H1 (cell line): ENCODE measurements at regions not wholly inside any gene's neighbourhood (a gene's known extent, or its start where the extent isn't known, plus 50 kb on each side); places are given as distances from the start of the nearest gene placed in this dataset.
A peak's percentile ranks its signal among the peaks of the same experiment; 100 is the strongest.

Experiments
- CTCF ChIA-PET: fragments of 300-600 bp; sonication (Branson Sonifier 250); formaldehyde crosslinking; loops from one replicate; lab custom pipeline; 2021; ENCODE audit not compliant: partially characterized antibody; lab: Charles Lee
- POLR2A ChIA-PET: fragments of 300-600 bp; sonication (Branson Sonifier 250); formaldehyde crosslinking; loops from one replicate; lab custom pipeline; 2021; ENCODE audit warnings: inconsistent platforms; ENCODE audit not compliant: partially characterized antibody; lab: Charles Lee
- DNase-seq, 2 experiments: peaks; one replicate each; pipeline versions ENCODE4 v3.0.0 to v3.0.0-alpha.2; 2010 to 2022; ENCODE audit warnings: low spot score in 2 of 2, low read depth in 1 of 2, mixed read lengths in 1 of 2
- FAIRE-seq: peaks from 2 replicates; lab custom pipeline; 2011; peaks lifted over from hg19 to GRCh38; lab: Jason Lieb, UNC
- H2AFZ ChIP-seq: 2 replicates; pipeline ENCODE4 v1.8.1; 2012; ENCODE audit warnings: low read length, inconsistent platforms
- H2AK5ac ChIP-seq: 2 replicates; pipeline ENCODE4 v1.6.1; 2013; ENCODE audit warnings: low read depth, low read length
- H2BK120ac ChIP-seq: replicated peaks from 2 replicates; pipeline ENCODE3; 2013; ENCODE audit warnings: low read depth, low read length, inconsistent platforms
- H2BK12ac ChIP-seq: 2 replicates; pipeline ENCODE4 v1.6.1; 2013; ENCODE audit warnings: low read depth, low read length
- H2BK15ac ChIP-seq: 2 replicates; pipeline ENCODE4 v1.6.1; 2013; ENCODE audit warnings: low read length
- H2BK20ac ChIP-seq: 2 replicates; pipeline ENCODE4 v1.6.1; 2013; ENCODE audit warnings: low read length
- H2BK5ac ChIP-seq: 2 replicates; pipeline ENCODE4 v1.6.1; 2013; ENCODE audit warnings: low read depth, low read length
- H3K14ac ChIP-seq: 2 replicates; pipeline ENCODE4 v1.6.1; 2013; ENCODE audit warnings: inconsistent platforms; ENCODE audit not compliant: insufficient read length
- H3K18ac ChIP-seq: 2 replicates; pipeline ENCODE4 v1.6.1; 2013; ENCODE audit warnings: low read length; ENCODE audit errors: extremely low read depth
- H3K23ac ChIP-seq: 2 replicates; pipeline ENCODE4 v1.6.1; 2013; ENCODE audit warnings: inconsistent platforms; ENCODE audit not compliant: insufficient read length
- H3K23me2 ChIP-seq: 2 replicates; pipeline ENCODE4 v1.6.1; 2013; ENCODE audit warnings: low read depth, low read length
- H3K27ac ChIP-seq: 2 replicates; pipeline ENCODE4 v1.6.1; 2011; ENCODE audit warnings: low read depth, low read length, inconsistent platforms
- H3K27me3 ChIP-seq, 4 experiments: replicated peaks in 1 of 4; 1 replicate in 1 of 4; 2 replicates in 3 of 4; pipeline versions ENCODE4 v1.6.1 to v1.8.1; 2011 to 2013; ENCODE audit warnings: low read length in 3 of 4, mild to moderate bottlenecking in 3 of 4, inconsistent platforms in 2 of 4, mixed read lengths in 2 of 4, moderate library complexity in 1 of 4; ENCODE audit not compliant: control insufficient read depth in 3 of 4, insufficient read depth in 3 of 4; ENCODE audit errors: extremely low read depth in 1 of 4
- H3K36me3 ChIP-seq, 4 experiments: 2 replicates each; pipeline versions ENCODE4 v1.6.1 to v1.8.1; 2011 to 2013; ENCODE audit warnings: mild to moderate bottlenecking in 4 of 4, low read length in 3 of 4, moderate library complexity in 2 of 4, control low read depth in 1 of 4, inconsistent platforms in 1 of 4; ENCODE audit not compliant: insufficient read depth in 4 of 4, control insufficient read depth in 2 of 4
- H3K4ac ChIP-seq: replicated peaks from 2 replicates; pipeline ENCODE3; 2013; ENCODE audit warnings: low read length, low read depth, mixed read lengths, inconsistent platforms; ENCODE audit not compliant: insufficient read length
- H3K4me1 ChIP-seq, 4 experiments: replicated peaks in 1 of 4; 1 replicate in 1 of 4; 2 replicates in 3 of 4; pipeline versions ENCODE4 v1.6.1 to v1.8.1; 2011 to 2013; ENCODE audit warnings: low read length in 3 of 4, inconsistent platforms in 2 of 4, mixed read lengths in 1 of 4; ENCODE audit not compliant: insufficient read depth in 4 of 4, control insufficient read depth in 3 of 4
- H3K4me2 ChIP-seq, 2 experiments: 2 replicates each; pipeline versions ENCODE4 v1.6.1 to v1.8.1; 2011 to 2013; ENCODE audit warnings: low read depth in 2 of 2, low read length in 2 of 2, control low read depth in 1 of 2, inconsistent platforms in 1 of 2, mild to moderate bottlenecking in 1 of 2; ENCODE audit not compliant: insufficient read depth in 1 of 2
- H3K4me3 ChIP-seq, 4 experiments: fragments of 200-600, 300-600 bp in 1 of 4; sonication (generic), shearing (Covaris generic), sonication (Bioruptor Twin) in 1 of 4; 2 replicates each; pipeline versions ENCODE4 v1.5.1 to v1.8.1; 2011 to 2016; ENCODE audit warnings: low read length in 4 of 4, low read depth in 3 of 4, control low read depth in 2 of 4, inconsistent platforms in 2 of 4, mild to moderate bottlenecking in 2 of 4, mixed read lengths in 1 of 4, moderate library complexity in 1 of 4; ENCODE audit not compliant: insufficient read depth in 2 of 4; ENCODE audit errors: extremely low read depth in 1 of 4
- H3K56ac ChIP-seq: replicated peaks from 2 replicates; pipeline ENCODE3; 2013; ENCODE audit warnings: low read depth, mild to moderate bottlenecking, mixed read lengths, low read length, inconsistent platforms; ENCODE audit not compliant: insufficient read length
- H3K79me1 ChIP-seq: 2 replicates; pipeline ENCODE4 v1.6.1; 2013; ENCODE audit warnings: low read depth, low read length, control low read depth
- H3K79me2 ChIP-seq, 2 experiments: 2 replicates each; pipeline versions ENCODE4 v1.6.1 to v1.8.1; 2012 to 2013; ENCODE audit warnings: low read length in 2 of 2, mild to moderate bottlenecking in 2 of 2, inconsistent platforms in 1 of 2; ENCODE audit not compliant: insufficient read depth in 2 of 2, control insufficient read depth in 1 of 2
- H3K9ac ChIP-seq, 4 experiments: replicated peaks in 1 of 4; 1 replicate in 1 of 4; 2 replicates in 3 of 4; pipeline versions ENCODE4 v1.6.1 to v1.8.1; 2011 to 2013; ENCODE audit warnings: low read depth in 3 of 4, low read length in 3 of 4, control low read depth in 2 of 4, mild to moderate bottlenecking in 2 of 4, moderate library complexity in 2 of 4, inconsistent platforms in 1 of 4; ENCODE audit errors: extremely low read depth in 1 of 4
- H3K9me3 ChIP-seq, 2 experiments: 2 replicates each; pipeline versions ENCODE4 v1.6.1 to v1.8.1; 2012 to 2013; ENCODE audit warnings: mild to moderate bottlenecking in 2 of 2, moderate library complexity in 2 of 2, control low read depth in 1 of 2, inconsistent platforms in 1 of 2, low read depth in 1 of 2, low read length in 1 of 2, mixed read lengths in 1 of 2; ENCODE audit not compliant: insufficient read depth in 2 of 2
- H4K20me1 ChIP-seq, 2 experiments: replicated peaks in 1 of 2; 2 replicates each; pipeline versions ENCODE3 to v1.8.1; 2011 to 2013; ENCODE audit warnings: inconsistent platforms in 2 of 2, low read length in 2 of 2, mild to moderate bottlenecking in 1 of 2; ENCODE audit not compliant: insufficient read depth in 2 of 2, control insufficient read depth in 1 of 2
- H4K5ac ChIP-seq: 2 replicates; pipeline ENCODE4 v1.6.1; 2013; ENCODE audit warnings: low read length, low read depth, mixed read lengths, inconsistent platforms; ENCODE audit not compliant: insufficient read length
- H4K8ac ChIP-seq: 2 replicates; pipeline ENCODE4 v1.8.0; 2013; ENCODE audit warnings: mild to moderate bottlenecking, moderate library complexity, low read length, inconsistent platforms; ENCODE audit not compliant: insufficient read depth; ENCODE audit errors: extremely low read depth
- H4K91ac ChIP-seq: replicated peaks from 2 replicates; pipeline ENCODE3; 2013; ENCODE audit warnings: low read length, mixed read lengths, inconsistent platforms; ENCODE audit not compliant: insufficient read length
- ASH2L ChIP-seq: fragments of 200-600, 300-600 bp; sonication (generic); IDR thresholded peaks from one replicate; pipeline ENCODE4 v1.7.1; 2017; ENCODE audit warnings: low read length
- GABPA ChIP-seq: IDR thresholded peaks from 2 replicates; pipeline ENCODE4 v1.6.1; 2011; ENCODE audit warnings: mild to moderate bottlenecking, low read length, moderate library complexity, borderline replicate concordance; ENCODE audit not compliant: insufficient read depth
- MAFK ChIP-seq: IDR thresholded peaks from 2 replicates; pipeline ENCODE4 v1.6.1; 2012; ENCODE audit warnings: low read depth, mild to moderate bottlenecking, improper control_type of control experiment, low read length
- WGBS, 2 experiments: shearing (Covaris generic) in 1 of 2; methylation state at CpG; one replicate each; pipeline versions ENCODE4 v1.1.6 to v1.1.7; 2013 to 2015; ENCODE audit warnings: low lambda C conversion rate in 2 of 2, mixed read lengths in 2 of 2, inconsistent platforms in 1 of 2, low coverage in 1 of 2, missing lambda C conversion rate in 1 of 2; ENCODE audit not compliant: insufficient replicate concordance in 2 of 2, insufficient coverage in 1 of 2, insufficient read length in 1 of 2; ENCODE audit errors: extremely low coverage in 1 of 2, missing lambda C conversion rate in 1 of 2; 5-methylcytosine and 5-hydroxymethylcytosine counted together

GRCh38 chr18:43812627-43813026 lies 535.3 kb upstream of the SYT4 start:
- no peak for FAIRE-seq
- H4K20me1 ChIP-seq: no peaks in the 10 kb centered on the region
- H2BK20ac ChIP-seq: no peak overlapping the region
- no peak overlapping the region for H3K4ac ChIP-seq
- no peaks in the 10 kb centered on the region for H3K27me3 ChIP-seq
- ChIA-PET POLR2A (interaction anchor here (0.7 kb wide), 1 partner anchor 1100 kb away, joined by 3 read pairs; no protein-coding TSS in a partner anchor), CTCF (no interaction called here)
- H3K23ac ChIP-seq: no peak overlapping the region
- H2AK5ac ChIP-seq: no peak overlapping the region
- no peak for DNase-seq
- H3K18ac ChIP-seq: no peak overlapping the region
- no peak overlapping the region for H3K9ac ChIP-seq
- H3K79me2 ChIP-seq: no peaks in the 10 kb centered on the region
- no peaks in the 10 kb centered on the region for H3K36me3 ChIP-seq
- no peaks in the 10 kb centered on the region for H3K23me2 ChIP-seq
- H4K8ac ChIP-seq: no peak overlapping the region
- no peak overlapping the region for H4K5ac ChIP-seq
- H3K4me3 ChIP-seq: no peak overlapping the region
- no peak overlapping the region for H2BK12ac ChIP-seq
- H3K79me1 ChIP-seq: no peaks in the 10 kb centered on the region
- no peak overlapping the region for H3K27ac ChIP-seq
- 100% methylated on average over 1 of the region's 1 CpG; no CpG with 5 or more reads in 1 of the 2 experiments for WGBS, 2 experiments
- H4K91ac ChIP-seq: no peak overlapping the region
- no peak overlapping the region for H3K4me2 ChIP-seq
- H3K14ac ChIP-seq: no peak overlapping the region
- TF ChIP-seq ASH2L: no peak
- no peak for TF ChIP-seq GABPA
- TF ChIP-seq MAFK: peak; percentile 49; the same call in 1 of the 2 replicates
- TF ChIP-seq, all 59 proteins: peak for 1
- Histone ChIP-seq H2BK5ac (no peak overlapping the region), H3K9me3 (0 out of 4 replicates have a peak, but pooled peaks cover 2 to 5% of the 10 kb centered on the region in 2 experiments), H2BK120ac (no peak overlapping the region), H3K56ac (no peak overlapping the region), H2AFZ (no peak overlapping the region), H3K4me1 (peaks cover 0 to 5% (median 0%) of the 10 kb centered on the region in 4 experiments; a peak in 1 of 7 replicates), H2BK15ac (no peak overlapping the region)
